A549 (cell line): ENCODE measurements at regions not wholly inside any gene's neighbourhood (a gene's known extent, or its start where the extent isn't known, plus 50 kb on each side); places are given as distances from the start of the nearest gene placed in this dataset.

ENCODE experiments used
- ATAC-seq, 2 experiments: fragments of 200-7000 bp in 1 of 2; fragments of >200 bp in 1 of 2; cut with Nextera tagmentation in 1 of 2; cut with Tn5 transposase in 1 of 2; 3 replicates each; pipeline versions ENCODE4 v1.8.0 to v1.9.1; 2018 to 2020; ENCODE audit warnings: mild to moderate bottlenecking in 1 of 2, moderate library complexity in 1 of 2
- CTCF ChIA-PET: fragments of 300-600 bp; sonication (Branson Sonifier 250); formaldehyde crosslinking; extraction: SDS; loops from one replicate; lab custom pipeline; 2021; ENCODE audit warnings: antibody characterized with exemption, inconsistent platforms; lab: Yijun Ruan, JAX
- POLR2A ChIA-PET: fragments of 350-600 bp; formaldehyde crosslinking; extraction: SDS; loops from one replicate; lab custom pipeline; 2021; ENCODE audit warnings: antibody characterized with exemption, inconsistent platforms; lab: Yijun Ruan, JAX
- DNase-seq, 2 experiments: peaks; one replicate each; pipeline versions ENCODE4 v3.0.0 to v3.0.0-alpha.2; 2011 to 2016; ENCODE audit warnings: low read depth in 1 of 2, low spot score in 1 of 2
- FAIRE-seq: peaks from 2 replicates; lab custom pipeline; 2011; peaks lifted over from hg19 to GRCh38; lab: Jason Lieb, UNC
- H3K27ac ChIP-seq, 2 experiments: fragments of >200 bp; sonication (Bioruptor Twin); formaldehyde crosslinking; 3 replicates each; pipeline ENCODE4 v1.5.1; 2016 to 2017
- H3K4me1 ChIP-seq: fragments of >200 bp; sonication (Bioruptor Twin); formaldehyde crosslinking; 3 replicates; pipeline ENCODE4 v1.6.1; 2016
- H3K4me2 ChIP-seq: fragments of >200 bp; sonication (Bioruptor Twin); formaldehyde crosslinking; 3 replicates; pipeline ENCODE4 v1.6.1; 2016
- H3K4me3 ChIP-seq: fragments of >200 bp; sonication (Bioruptor Twin); formaldehyde crosslinking; 3 replicates; pipeline ENCODE4 v1.5.1; 2016
- H3K9me3 ChIP-seq: fragments of >200 bp; sonication (Bioruptor Twin); formaldehyde crosslinking; 3 replicates; pipeline ENCODE4 v1.6.1; 2016
- BHLHE40 ChIP-seq: IDR thresholded peaks from 2 replicates; pipeline ENCODE4 v1.6.1; 2012; ENCODE audit warnings: low read depth, low read length, inconsistent platforms
- CBX8 ChIP-seq: fragments of 200-600 bp; sonication (generic); IDR thresholded peaks from 2 replicates; pipeline ENCODE4 v1.6.1; 2016
- CEBPB ChIP-seq, 2 experiments: fragments of >200 bp in 1 of 2; sonication (Bioruptor Twin) in 1 of 2; formaldehyde crosslinking in 1 of 2; IDR thresholded peaks; 2 replicates each; pipeline ENCODE4 v1.6.1; 2012 to 2016
- EHF ChIP-seq: fragments of 250-450 bp; sonication (Bioruptor Pico); IDR thresholded peaks from 2 replicates; pipeline ENCODE4 v1.5.0; 2020; ENCODE audit warnings: mild to moderate bottlenecking
- ESRRA ChIP-seq: fragments of 150-350 bp; IDR thresholded peaks from 2 replicates; pipeline ENCODE4 v1.6.1; 2014; ENCODE audit warnings: mild to moderate bottlenecking, low read length, borderline replicate concordance
- HMGXB4 ChIP-seq: fragments of 250-450 bp; sonication (Bioruptor Pico); IDR thresholded peaks from 2 replicates; pipeline ENCODE4 v1.5.0; 2021; ENCODE audit warnings: mild to moderate bottlenecking, moderate library complexity, borderline replicate concordance
- HOXA7 ChIP-seq: fragments of 250-450 bp; sonication (Bioruptor Pico); IDR thresholded peaks from 2 replicates; pipeline ENCODE4 v1.5.0; 2020; ENCODE audit warnings: mild to moderate bottlenecking, moderate library complexity
- HOXB13 ChIP-seq: fragments of 250-450 bp; sonication (Bioruptor Pico); IDR thresholded peaks from 2 replicates; pipeline ENCODE4 v1.5.0; 2020; ENCODE audit warnings: low read depth, mild to moderate bottlenecking, moderate library complexity
- JUN ChIP-seq, 2 experiments: fragments of >200 bp; sonication (Bioruptor Twin); formaldehyde crosslinking; IDR thresholded peaks; 2 replicates in 1 of 2; 3 replicates in 1 of 2; pipeline ENCODE4 v1.6.1; 2016 to 2017
- JUNB ChIP-seq: fragments of >200 bp; sonication (Bioruptor Twin); formaldehyde crosslinking; IDR thresholded peaks from 2 replicates; pipeline ENCODE4 v1.6.1; 2016
- KDM1A ChIP-seq: fragments of 200-600 bp; sonication (generic); IDR thresholded peaks from 2 replicates; pipeline ENCODE4 v1.6.1; 2016; ENCODE audit warnings: low read depth, mild to moderate bottlenecking
- KDM5A ChIP-seq: fragments of 200-600 bp; sonication (generic); IDR thresholded peaks from 2 replicates; pipeline ENCODE4 v1.6.1; 2016; ENCODE audit warnings: antibody characterized with exemption, mild to moderate bottlenecking
- MAFK ChIP-seq: fragments of 450-650 bp; IDR thresholded peaks from 2 replicates; pipeline ENCODE4 v1.6.1; 2014; ENCODE audit not compliant: partially characterized antibody
- MAX ChIP-seq: IDR thresholded peaks from 2 replicates; pipeline ENCODE4 v1.6.1; 2012
- MAZ ChIP-seq: fragments of 150-350 bp; IDR thresholded peaks from 2 replicates; pipeline ENCODE4 v1.6.1; 2014; ENCODE audit warnings: antibody characterized with exemption, low read depth, low read length, borderline replicate concordance
- MYC ChIP-seq: IDR thresholded peaks from 2 replicates; pipeline ENCODE4 v1.6.1; 2012; ENCODE audit warnings: mild to moderate bottlenecking, inconsistent platforms, low read length, improper control_type of control experiment, borderline replicate concordance
- NR3C1 ChIP-seq: fragments of >200 bp; sonication (Bioruptor Twin); formaldehyde crosslinking; IDR thresholded peaks from 3 replicates; pipeline ENCODE4 v1.6.1; 2017
- POLR2AphosphoS2 ChIP-seq: conservative IDR thresholded peaks from 2 replicates; pipeline ENCODE4 v1.6.1; 2012; ENCODE audit warnings: low read length, improper control_type of control experiment, inconsistent platforms
- RCOR1 ChIP-seq: fragments of 150-350 bp; IDR thresholded peaks from 2 replicates; pipeline ENCODE4 v1.6.1; 2014; ENCODE audit warnings: antibody characterized with exemption, low read length, low read depth
- RFX5 ChIP-seq: fragments of 450-650 bp; IDR thresholded peaks from 2 replicates; pipeline ENCODE4 v1.7.1; 2014; ENCODE audit warnings: antibody characterized with exemption, mild to moderate bottlenecking, moderate library complexity
- RNF2 ChIP-seq: fragments of 200-600 bp; sonication (generic); IDR thresholded peaks from 2 replicates; pipeline ENCODE4 v1.6.1; 2016; ENCODE audit warnings: low read depth, mild to moderate bottlenecking, antibody characterized with exemption, moderate library complexity, borderline replicate concordance
- SMC3 ChIP-seq: fragments of >200 bp; sonication (Bioruptor Twin); formaldehyde crosslinking; IDR thresholded peaks from 3 replicates; pipeline ENCODE4 v1.6.1; 2018; ENCODE audit warnings: inconsistent platforms
- SREBF2 ChIP-seq: fragments of 450-650 bp; IDR thresholded peaks from 2 replicates; pipeline ENCODE4 v1.6.1; 2014; ENCODE audit warnings: mild to moderate bottlenecking, moderate library complexity
- TP53 ChIP-seq: fragments of 250-450 bp; sonication (Bioruptor Pico); IDR thresholded peaks from 2 replicates; pipeline ENCODE4 v1.5.0; 2021; ENCODE audit warnings: mild to moderate bottlenecking, moderate library complexity
- USF2 ChIP-seq: fragments of 450-650 bp; IDR thresholded peaks from 2 replicates; pipeline ENCODE4 v1.6.1; 2014; ENCODE audit warnings: antibody characterized with exemption
- ZFP36 ChIP-seq: fragments of 450-650 bp; IDR thresholded peaks from 2 replicates; pipeline ENCODE4 v1.6.1; 2014; ENCODE audit warnings: borderline replicate concordance; ENCODE audit not compliant: partially characterized antibody
- ZSCAN20 ChIP-seq: fragments of 250-450 bp; sonication (Bioruptor Pico); IDR thresholded peaks from 2 replicates; pipeline ENCODE4 v1.8.0; 2022; ENCODE audit warnings: mild to moderate bottlenecking, moderate library complexity
- WGBS: methylation state at CpG from one replicate; pipeline ENCODE4 v1.1.6; 2017; ENCODE audit errors: missing lambda C conversion rate; 5-methylcytosine and 5-hydroxymethylcytosine counted together
- TF ChIP-seq, protein P1 (sequence below): IDR thresholded peaks from 2 replicates; pipeline ENCODE4 v1.6.1; 2012
- TF ChIP-seq, protein P2 (sequence below): fragments of 150-350 bp; IDR thresholded peaks from 2 replicates; pipeline ENCODE4 v1.6.1; 2014; ENCODE audit warnings: low read depth, mild to moderate bottlenecking, low read length
- TF ChIP-seq, protein P3 (sequence below): fragments of >200 bp; sonication (Bioruptor Twin); formaldehyde crosslinking; IDR thresholded peaks from 3 replicates; pipeline ENCODE4 v1.5.1; 2016

DNA sequence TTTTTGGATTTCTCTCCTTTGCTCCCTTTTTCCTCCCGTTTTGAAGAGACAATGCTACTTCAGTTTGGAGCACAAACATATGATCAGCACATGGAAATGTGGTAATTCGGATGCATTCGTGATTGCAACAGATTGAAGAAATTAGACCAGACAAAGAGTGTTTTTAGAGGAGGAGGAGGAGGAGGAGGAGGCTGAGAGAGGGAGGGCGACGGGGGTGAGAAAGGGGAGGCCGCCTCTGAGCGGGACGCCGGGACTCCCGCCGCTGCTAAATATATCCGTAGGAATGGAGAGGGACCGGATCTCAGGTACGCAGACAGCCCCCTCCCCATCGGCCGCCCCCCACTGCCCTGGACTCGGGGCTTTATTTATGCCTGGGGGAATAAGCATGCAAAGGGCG, 179.3 kb downstream of the SEC14L1 start (continued):
- TF ChIP-seq EHF (CRISPR knock-in tag) (no peak), HOXB13 (CRISPR knock-in tag) (no peak), NR3C1 (no peak), RNF2 (no peak), USF2 (no peak), ESRRA (no peak), HMGXB4 (CRISPR knock-in tag) (no peak), MAX (no peak), POLR2AphosphoS2 (no peak), ZFP36 (no peak), CEBPB (IDR thresholded peaks at IDR 0.05) (peak; percentile 31 to 49; a peak in 1 of 4 replicates), MAFK (no peak), BHLHE40 (no peak), HOXA7 (no peak), MYC (no peak), RFX5 (no peak), JUNB (no peak), CBX8 (no peak), SREBF2 (no peak)
- TF ChIP-seq, protein P1, sequence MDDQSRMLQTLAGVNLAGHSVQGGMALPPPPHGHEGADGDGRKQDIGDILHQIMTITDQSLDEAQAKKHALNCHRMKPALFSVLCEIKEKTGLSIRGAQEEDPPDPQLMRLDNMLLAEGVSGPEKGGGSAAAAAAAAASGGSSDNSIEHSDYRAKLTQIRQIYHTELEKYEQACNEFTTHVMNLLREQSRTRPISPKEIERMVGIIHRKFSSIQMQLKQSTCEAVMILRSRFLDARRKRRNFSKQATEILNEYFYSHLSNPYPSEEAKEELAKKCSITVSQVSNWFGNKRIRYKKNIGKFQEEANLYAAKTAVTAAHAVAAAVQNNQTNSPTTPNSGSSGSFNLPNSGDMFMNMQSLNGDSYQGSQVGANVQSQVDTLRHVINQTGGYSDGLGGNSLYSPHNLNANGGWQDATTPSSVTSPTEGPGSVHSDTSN: no peak

DNA sequence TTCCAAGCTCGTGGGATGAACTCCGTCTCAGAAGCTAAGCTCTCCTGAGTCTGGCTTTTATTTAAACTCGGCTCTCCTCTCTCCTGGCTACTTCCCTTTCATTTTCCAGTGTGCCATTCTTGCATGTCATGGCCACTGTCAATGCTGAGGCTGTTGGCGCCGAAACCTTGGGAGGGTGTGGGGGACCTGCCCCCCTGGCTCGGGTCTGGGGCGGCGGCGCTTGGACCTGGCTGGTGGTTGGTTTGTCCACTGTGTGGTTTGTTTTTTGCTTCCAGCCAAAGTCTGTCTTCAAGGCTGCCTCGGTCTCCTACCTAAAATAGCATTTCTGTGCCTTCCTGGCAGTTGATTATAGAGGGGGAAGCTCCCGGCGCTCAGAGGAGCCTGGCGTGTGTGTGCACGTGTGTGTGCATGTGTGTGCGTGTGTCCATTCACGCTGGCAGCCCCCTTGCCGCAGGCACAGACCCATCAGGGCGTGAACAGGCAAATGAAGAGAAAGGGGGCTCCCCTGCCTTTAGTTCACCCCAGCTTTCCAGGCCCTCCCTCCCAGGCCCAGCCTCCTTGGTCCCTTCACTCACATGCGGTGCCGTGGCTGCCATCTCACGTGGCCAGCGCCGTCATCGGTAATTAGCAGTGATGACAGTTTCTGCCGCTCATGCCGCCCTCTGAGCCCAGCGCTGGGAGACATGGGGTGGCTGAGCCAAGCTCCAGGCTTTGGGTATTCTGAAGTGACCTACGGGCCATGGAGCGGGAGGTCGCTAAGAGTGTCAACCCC, 179.9 kb downstream of the SEC14L1 start:
- no peak for ATAC-seq
- Histone ChIP-seq H3K27ac (peak overlapping the region; percentile 93 to 98), H3K4me1 (peaks cover 83% of the 10 kb centered on the region), H3K4me2 (peak overlapping the region; percentile 97), H3K4me3 (peak overlapping the region; percentile 64), H3K9me3 (no peaks in the 10 kb centered on the region)
- WGBS: 39% methylated on average over 30 of the region's 30 CpGs
- DNase-seq: peak in 1 of 2 experiments; percentile 52
- FAIRE-seq: no peak
- CTCF ChIA-PET: interaction anchor here (0.6 to 5.7 kb wide), 8 partner anchors 8 to 234 kb away, joined by 3 to 33 read pairs (median 4); no protein-coding TSS in a partner anchor
- POLR2A ChIA-PET: interaction anchor here (0.6 to 6.4 kb wide), 3 partner anchors 34 to 994 kb away, joined by 3 to 98 read pairs (median 3); partner anchors contain the start of gene TNRC6C
- TF ChIP-seq, protein P2, sequence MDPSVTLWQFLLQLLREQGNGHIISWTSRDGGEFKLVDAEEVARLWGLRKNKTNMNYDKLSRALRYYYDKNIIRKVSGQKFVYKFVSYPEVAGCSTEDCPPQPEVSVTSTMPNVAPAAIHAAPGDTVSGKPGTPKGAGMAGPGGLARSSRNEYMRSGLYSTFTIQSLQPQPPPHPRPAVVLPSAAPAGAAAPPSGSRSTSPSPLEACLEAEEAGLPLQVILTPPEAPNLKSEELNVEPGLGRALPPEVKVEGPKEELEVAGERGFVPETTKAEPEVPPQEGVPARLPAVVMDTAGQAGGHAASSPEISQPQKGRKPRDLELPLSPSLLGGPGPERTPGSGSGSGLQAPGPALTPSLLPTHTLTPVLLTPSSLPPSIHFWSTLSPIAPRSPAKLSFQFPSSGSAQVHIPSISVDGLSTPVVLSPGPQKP: no peak
- no peak for TF ChIP-seq MYC
- TF ChIP-seq, protein P1: no peak
- TF ChIP-seq, protein P3, sequence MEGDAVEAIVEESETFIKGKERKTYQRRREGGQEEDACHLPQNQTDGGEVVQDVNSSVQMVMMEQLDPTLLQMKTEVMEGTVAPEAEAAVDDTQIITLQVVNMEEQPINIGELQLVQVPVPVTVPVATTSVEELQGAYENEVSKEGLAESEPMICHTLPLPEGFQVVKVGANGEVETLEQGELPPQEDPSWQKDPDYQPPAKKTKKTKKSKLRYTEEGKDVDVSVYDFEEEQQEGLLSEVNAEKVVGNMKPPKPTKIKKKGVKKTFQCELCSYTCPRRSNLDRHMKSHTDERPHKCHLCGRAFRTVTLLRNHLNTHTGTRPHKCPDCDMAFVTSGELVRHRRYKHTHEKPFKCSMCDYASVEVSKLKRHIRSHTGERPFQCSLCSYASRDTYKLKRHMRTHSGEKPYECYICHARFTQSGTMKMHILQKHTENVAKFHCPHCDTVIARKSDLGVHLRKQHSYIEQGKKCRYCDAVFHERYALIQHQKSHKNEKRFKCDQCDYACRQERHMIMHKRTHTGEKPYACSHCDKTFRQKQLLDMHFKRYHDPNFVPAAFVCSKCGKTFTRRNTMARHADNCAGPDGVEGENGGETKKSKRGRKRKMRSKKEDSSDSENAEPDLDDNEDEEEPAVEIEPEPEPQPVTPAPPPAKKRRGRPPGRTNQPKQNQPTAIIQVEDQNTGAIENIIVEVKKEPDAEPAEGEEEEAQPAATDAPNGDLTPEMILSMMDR: no peak
- no peak for TF ChIP-seq KDM1A
- TF ChIP-seq HOXB13 (CRISPR knock-in tag): no peak; the same call in 1 of the 2 replicates
- TF ChIP-seq EHF (CRISPR knock-in tag): no peak
- TF ChIP-seq USF2: peak; percentile 59
- TF ChIP-seq CBX8: no peak
- TF ChIP-seq RCOR1: no peak
- TF ChIP-seq ZFP36: no peak
- no peak for TF ChIP-seq SMC3
- TF ChIP-seq MAZ: no peak
- no peak for TF ChIP-seq TP53 (CRISPR knock-in tag)
- no peak for TF ChIP-seq KDM5A
- no peak for TF ChIP-seq ZSCAN20
- TF ChIP-seq JUN (IDR thresholded peaks at IDR 0.05): no peak; a peak in 1 of 5 replicates
- TF ChIP-seq NR3C1: no peak
